GM12872 (cell line): ENCODE measurements at regions not wholly inside any gene's neighbourhood (a gene's known extent, or its start where the extent isn't known, plus 50 kb on each side); places are given as distances from the start of the nearest gene placed in this dataset.

ENCODE experiments used
- TF ChIP-seq, protein P1 (sequence below): IDR thresholded peaks from 3 replicates; pipeline ENCODE4 v1.5.1; 2011; ENCODE audit warnings: low read depth, mild to moderate bottlenecking, low read length, moderate library complexity; ENCODE audit not compliant: insufficient read depth

DNA sequence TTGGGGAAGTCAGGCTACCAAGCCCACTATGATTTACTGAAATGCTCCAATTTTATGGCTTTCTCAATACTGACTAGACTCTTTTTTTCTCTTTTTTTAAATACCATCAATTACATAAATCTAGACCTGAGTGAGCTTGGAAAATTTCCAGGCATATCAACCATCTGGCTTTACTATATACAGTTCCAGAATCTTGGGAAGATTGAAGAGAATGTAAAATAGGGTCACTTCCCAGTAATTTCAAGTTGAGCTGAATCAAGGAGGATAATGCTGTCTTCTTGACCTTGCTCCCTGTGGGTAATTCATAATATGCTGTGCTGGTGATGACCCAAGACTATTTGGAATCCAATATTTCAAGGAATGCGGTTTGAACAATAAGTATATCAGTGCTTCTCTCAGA lies 108.1 kb downstream of the MAP3K21 start:
- TF ChIP-seq, protein P1, sequence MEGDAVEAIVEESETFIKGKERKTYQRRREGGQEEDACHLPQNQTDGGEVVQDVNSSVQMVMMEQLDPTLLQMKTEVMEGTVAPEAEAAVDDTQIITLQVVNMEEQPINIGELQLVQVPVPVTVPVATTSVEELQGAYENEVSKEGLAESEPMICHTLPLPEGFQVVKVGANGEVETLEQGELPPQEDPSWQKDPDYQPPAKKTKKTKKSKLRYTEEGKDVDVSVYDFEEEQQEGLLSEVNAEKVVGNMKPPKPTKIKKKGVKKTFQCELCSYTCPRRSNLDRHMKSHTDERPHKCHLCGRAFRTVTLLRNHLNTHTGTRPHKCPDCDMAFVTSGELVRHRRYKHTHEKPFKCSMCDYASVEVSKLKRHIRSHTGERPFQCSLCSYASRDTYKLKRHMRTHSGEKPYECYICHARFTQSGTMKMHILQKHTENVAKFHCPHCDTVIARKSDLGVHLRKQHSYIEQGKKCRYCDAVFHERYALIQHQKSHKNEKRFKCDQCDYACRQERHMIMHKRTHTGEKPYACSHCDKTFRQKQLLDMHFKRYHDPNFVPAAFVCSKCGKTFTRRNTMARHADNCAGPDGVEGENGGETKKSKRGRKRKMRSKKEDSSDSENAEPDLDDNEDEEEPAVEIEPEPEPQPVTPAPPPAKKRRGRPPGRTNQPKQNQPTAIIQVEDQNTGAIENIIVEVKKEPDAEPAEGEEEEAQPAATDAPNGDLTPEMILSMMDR: no peak

DNA sequence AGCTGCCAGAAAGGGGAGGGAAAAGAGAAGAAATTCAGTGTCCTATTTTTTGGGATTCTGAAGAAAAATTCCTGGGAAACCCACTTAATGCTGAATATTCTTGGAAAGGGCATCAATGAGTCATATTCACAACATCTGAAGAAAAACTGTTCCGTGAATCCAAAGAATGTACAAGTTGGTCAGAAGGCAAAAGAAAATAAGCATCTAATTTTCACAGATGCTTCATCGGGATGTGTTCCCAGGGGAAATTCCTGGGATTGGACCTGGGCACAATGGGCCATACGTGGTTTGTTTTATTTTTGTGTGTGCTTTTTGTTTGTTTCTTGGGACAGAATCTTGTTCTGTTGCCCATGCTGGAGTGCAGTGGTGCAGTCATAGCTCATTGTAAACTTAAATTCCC lies 112.2 kb downstream of the MAP3K21 start:
- TF ChIP-seq, protein P1: no peak

DNA sequence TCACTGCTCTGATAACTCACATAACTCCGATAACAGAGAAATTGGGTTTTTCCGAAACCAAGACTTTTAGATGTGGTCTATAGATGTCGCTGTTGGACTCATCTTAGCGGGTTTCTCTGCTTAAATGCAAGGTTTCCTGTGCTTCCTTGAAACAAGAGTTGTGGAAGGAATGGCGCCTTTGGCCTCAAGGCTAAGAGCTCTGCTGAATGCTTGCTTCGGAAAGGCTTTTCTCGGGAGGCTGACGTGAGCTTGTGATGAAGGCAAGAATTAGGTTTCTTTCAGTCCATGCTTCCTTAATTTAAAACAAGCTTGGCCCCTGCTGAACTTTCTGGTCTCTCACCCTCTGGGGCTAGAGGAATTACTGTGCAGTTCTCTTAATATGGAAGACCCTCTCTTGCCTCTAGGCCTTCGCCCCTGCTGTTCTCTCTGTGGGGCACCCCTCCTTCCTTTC lies 113.5 kb downstream of the MAP3K21 start:
- TF ChIP-seq, protein P1: peak; percentile 72

DNA sequence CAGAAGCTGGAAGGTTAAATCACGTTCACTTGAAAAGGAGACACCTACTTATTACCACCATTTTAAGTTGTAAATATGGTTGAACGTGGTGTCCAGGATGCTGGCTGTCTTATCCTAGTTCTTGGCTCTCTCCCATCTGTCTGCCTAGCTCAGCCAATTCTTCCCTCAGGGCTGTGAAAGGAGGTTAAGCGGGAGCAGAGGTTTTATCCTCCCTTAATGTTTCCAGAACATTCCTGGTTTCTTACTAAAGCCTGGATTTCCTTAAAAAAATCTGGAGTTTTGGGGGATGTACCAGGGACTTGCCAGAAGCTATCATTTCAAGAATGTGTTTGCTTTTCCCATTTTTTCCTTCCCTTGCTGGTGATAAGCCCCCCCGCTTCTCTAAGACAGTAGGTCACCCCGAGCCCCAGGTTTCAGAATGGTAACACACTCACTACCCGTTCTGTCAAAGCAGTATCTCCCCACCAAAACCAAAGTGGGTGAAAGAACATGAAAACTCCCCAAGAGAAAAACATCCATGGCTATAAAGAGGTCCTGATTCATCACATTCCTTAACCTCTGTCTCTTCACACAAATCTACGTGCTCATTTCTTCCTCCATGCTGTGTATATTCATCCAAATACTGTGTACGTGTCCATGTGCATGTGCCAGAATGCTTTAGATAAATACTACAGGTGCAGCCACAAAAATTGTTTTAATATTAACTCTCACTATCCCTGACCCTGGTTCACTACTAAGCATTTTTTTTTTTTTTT lies 114.7 kb downstream of the MAP3K21 start:
- TF ChIP-seq, protein P1: no peak

DNA sequence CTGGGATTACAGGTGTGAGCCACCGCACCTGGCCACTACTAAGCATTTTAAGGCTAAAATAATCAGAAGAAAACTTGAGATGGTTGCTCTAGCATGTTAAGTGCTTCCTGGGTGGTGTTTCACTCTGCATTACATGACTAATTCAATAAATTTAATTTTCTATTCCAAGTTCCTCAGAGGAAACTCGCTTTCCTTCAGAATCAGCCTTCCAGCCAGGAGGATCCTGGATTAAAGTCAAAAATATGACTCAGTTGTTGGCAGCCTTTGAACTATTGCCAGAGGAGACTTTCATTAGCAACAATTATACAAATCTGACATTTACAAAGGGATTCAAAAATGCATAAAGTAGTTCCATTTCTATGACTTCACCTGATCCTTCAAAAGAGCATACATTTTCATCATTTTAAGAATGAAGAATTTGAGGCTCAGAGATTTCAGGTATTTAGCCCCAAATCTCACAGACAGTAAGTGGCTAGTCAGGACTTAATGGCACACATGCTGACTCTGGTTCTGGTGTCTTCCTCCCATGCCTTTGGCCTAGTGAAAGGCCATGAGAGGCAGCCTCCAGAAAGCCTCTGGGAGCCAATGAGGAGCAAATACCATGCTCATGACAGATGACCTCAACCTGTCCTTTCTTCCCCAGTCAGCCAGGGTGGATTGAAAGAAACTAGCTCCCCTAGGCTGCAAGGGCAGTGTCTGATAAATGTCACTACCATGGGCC lies 115.7 kb downstream of the MAP3K21 start:
- TF ChIP-seq, protein P1: no peak

DNA sequence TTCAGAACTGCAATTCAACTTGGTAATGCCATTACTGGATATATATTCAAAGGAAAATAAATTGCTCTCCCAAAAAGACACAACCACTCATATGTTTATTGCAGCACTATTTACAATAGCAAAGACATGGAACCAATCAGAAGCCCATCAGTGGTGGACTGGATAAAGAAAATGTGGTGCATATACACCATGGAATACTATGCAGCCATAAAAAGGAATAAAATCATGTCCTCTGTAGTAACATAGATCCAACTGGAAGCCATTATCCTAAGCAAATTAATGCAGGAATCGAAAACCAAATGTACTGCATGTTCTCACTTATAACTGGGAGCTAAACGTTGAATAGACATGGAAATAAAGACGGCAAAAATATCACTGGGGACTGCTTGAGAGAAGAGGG lies 117.0 kb downstream of the MAP3K21 start:
- TF ChIP-seq, protein P1: no peak

DNA sequence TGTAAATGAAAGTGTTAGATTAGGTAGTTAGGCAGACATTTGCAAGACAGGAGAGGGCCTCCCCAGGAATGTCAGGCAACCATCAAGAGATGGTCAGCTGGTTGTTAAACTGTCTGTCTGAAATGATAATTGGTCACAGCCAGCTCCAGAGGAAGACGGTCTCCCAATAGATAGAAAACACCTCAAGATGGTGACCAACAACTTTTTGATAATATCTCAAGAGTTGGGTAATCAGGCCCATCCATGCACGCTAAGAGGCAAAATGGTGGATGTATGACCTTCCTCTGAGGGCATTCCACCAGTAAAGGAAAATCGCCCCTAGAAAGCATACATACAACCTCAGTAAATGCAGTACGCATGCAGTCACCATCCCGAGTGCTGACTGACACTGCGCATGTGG lies 118.2 kb downstream of the MAP3K21 start:
- TF ChIP-seq, protein P1: no peak
